GM13977 (cell line): ENCODE measurements at regions not wholly inside any gene's neighbourhood (a gene's known extent, or its start where the extent isn't known, plus 50 kb on each side); places are given as distances from the start of the nearest gene placed in this dataset.

Experiments
- DNase-seq: peaks from one replicate; pipeline ENCODE4 v3.0.0; 2012; ENCODE audit warnings: low spot score
- CTCF ChIP-seq: IDR thresholded peaks from 2 replicates; pipeline ENCODE4 v1.5.1; 2012; ENCODE audit warnings: mild to moderate bottlenecking, control low read depth; ENCODE audit not compliant: insufficient read depth; ENCODE audit errors: extremely low read depth, missing control alignments
- in situ Hi-C: fragments of 300-500 bp; cut with MboI; formaldehyde crosslinking; loops from one replicate; pipeline ENCODE4 v1.12.0; 2022; ENCODE audit warnings: low sequenced_read_pairs, low pct_unique_long_range_greater_than_20kb, mixed read lengths, inconsistent platforms; ENCODE audit not compliant: unreplicated experiment

- TF ChIP-seq CTCF, result no peak
- DNase-seq, result no peak
- in situ Hi-C loops, result no loop called here
Measured at GRCh38 chr13:103243495-103243894, 177.3 kb upstream of the SLC10A2 start.

GRCh38 chr13:103238441-103238840, 172.2 kb upstream of the SLC10A2 start:
- TF ChIP-seq CTCF, result no peak
- no peak for DNase-seq
- in situ Hi-C loops, result no loop called here

- in situ Hi-C loops, result no loop called here
- DNase-seq, result no peak
- TF ChIP-seq CTCF, result peak; percentile 5
Measured at GRCh38 chr13:103236213-103236612, 170.0 kb upstream of the SLC10A2 start.

GRCh38 chr13:103229674-103230073, 163.5 kb upstream of the SLC10A2 start:
- in situ Hi-C loops, result no loop called here
- no peak for TF ChIP-seq CTCF
- DNase-seq, result no peak

GRCh38 chr13:103224804-103225203, 158.6 kb upstream of the SLC10A2 start:
- no peak for DNase-seq
- in situ Hi-C loops, result no loop called here
- no peak for TF ChIP-seq CTCF

GRCh38 chr13:103222683-103223082, 156.5 kb upstream of the SLC10A2 start:
- DNase-seq, result no peak
- no peak for TF ChIP-seq CTCF
- in situ Hi-C loops, result no loop called here

- no peak for DNase-seq
- in situ Hi-C loops, result no loop called here
- no peak for TF ChIP-seq CTCF
Measured at GRCh38 chr13:103218253-103218652, 152.0 kb upstream of the SLC10A2 start.
